Panc1 (cell line): ENCODE measurements at regions not wholly inside any gene's neighbourhood (a gene's known extent, or its start where the extent isn't known, plus 50 kb on each side); places are given as distances from the start of the nearest gene placed in this dataset.

Experiments
- ATAC-seq: fragments of 200-7000 bp; cut with Tn5 transposase; 2 replicates; pipeline ENCODE4 v1.9.1; 2020; ENCODE audit warnings: mild to moderate bottlenecking, moderate library complexity
- BruUV-seq: library from RNA; stranded (reverse); fragments of 400-500 nt; replicated peaks from 2 replicates; lab custom pipeline; 2021; lab: Mats Ljungman, UMichigan
- CTCF ChIA-PET: fragments of 300-600 bp; sonication (Branson Sonifier 250); formaldehyde crosslinking; loops from one replicate; lab custom pipeline; 2022; ENCODE audit warnings: antibody characterized with exemption; lab: Charles Lee
- POLR2A ChIA-PET: fragments of 300-600 bp; sonication (Branson Sonifier 250); formaldehyde crosslinking; loops from one replicate; lab custom pipeline; 2022; ENCODE audit warnings: antibody characterized with exemption; lab: Charles Lee
- DNase-seq: peaks from one replicate; pipeline ENCODE4 v3.0.0-alpha.2; 2010; ENCODE audit warnings: low read depth, low spot score
- H3K27ac ChIP-seq: 2 replicates; pipeline ENCODE4 v1.5.1; 2011; ENCODE audit warnings: mild to moderate bottlenecking, low read length, inconsistent platforms
- H3K27me3 ChIP-seq: fragments of 200-500 bp; sonication (Bioruptor generic); 2 replicates; pipeline ENCODE4 v1.6.0; 2014; ENCODE audit warnings: low read length, inconsistent platforms; ENCODE audit not compliant: control insufficient read depth, insufficient read depth
- H3K36me3 ChIP-seq: fragments of 200-500 bp; sonication (Bioruptor generic); 2 replicates; pipeline ENCODE4 v1.5.1; 2014; ENCODE audit warnings: inconsistent platforms, mild to moderate bottlenecking, low read length, moderate library complexity; ENCODE audit not compliant: control insufficient read depth, insufficient read depth
- H3K4me1 ChIP-seq: 2 replicates; pipeline ENCODE4 v1.5.1; 2011; ENCODE audit warnings: inconsistent platforms, mild to moderate bottlenecking, low read length, moderate library complexity; ENCODE audit not compliant: control insufficient read depth, insufficient read depth
- H3K4me3 ChIP-seq, 2 experiments: 2 replicates each; pipeline ENCODE4 v1.5.1; 2011 to 2012; ENCODE audit warnings: low read depth in 2 of 2, low read length in 2 of 2, mild to moderate bottlenecking in 2 of 2, inconsistent platforms in 1 of 2, moderate library complexity in 1 of 2
- H3K9me3 ChIP-seq: fragments of 200-500 bp; sonication (Bioruptor generic); 2 replicates; pipeline ENCODE4 v1.5.1; 2014; ENCODE audit warnings: low read depth, mild to moderate bottlenecking, inconsistent platforms, low read length, moderate library complexity; ENCODE audit not compliant: control insufficient read depth, insufficient read depth
- CTCF ChIP-seq: fragments of 450-650 bp; IDR thresholded peaks from 2 replicates; pipeline ENCODE4 v1.5.1; 2017; ENCODE audit warnings: mild to moderate bottlenecking
- POLR2AphosphoS5 ChIP-seq: IDR thresholded peaks from 2 replicates; pipeline ENCODE4 v1.6.1; 2012; ENCODE audit warnings: mild to moderate bottlenecking, low read depth, low read length, moderate library complexity
- REST ChIP-seq, 2 experiments: IDR thresholded peaks; 2 replicates each; pipeline ENCODE4 v1.6.1; 2011 to 2012; ENCODE audit warnings: low read depth in 2 of 2, control low read depth in 1 of 2, low read length in 1 of 2, mild to moderate bottlenecking in 1 of 2, moderate library complexity in 1 of 2; ENCODE audit not compliant: insufficient read depth in 1 of 2
- SIN3A ChIP-seq: IDR thresholded peaks from 2 replicates; pipeline ENCODE4 v1.6.1; 2012; ENCODE audit warnings: low read depth, mild to moderate bottlenecking, low read length, moderate library complexity, borderline replicate concordance; ENCODE audit not compliant: insufficient read depth
- TCF7L2 ChIP-seq: IDR thresholded peaks from 2 replicates; pipeline ENCODE4 v1.6.1; 2011; ENCODE audit warnings: mild to moderate bottlenecking, low read depth, low read length, inconsistent platforms
- in situ Hi-C: cut with HindIII; loops from 2 replicates; pipeline ENCODE4 v1.10.0; 2016; ENCODE audit warnings: low sequenced_read_pairs, low pct_unique_long_range_greater_than_20kb
- intact Hi-C: fragments of 100-400 bp; cut with micrococcal nuclease; formaldehyde crosslinking; loops from one replicate; pipeline ENCODE4 v1.10.0; 2022; ENCODE audit not compliant: unreplicated experiment

- no peaks in the 10 kb centered on the region for H3K27me3 ChIP-seq
- H3K4me3 ChIP-seq: no peak overlapping the region
- no TSS peak for BruUV-seq
- no peak for DNase-seq
- no peak for ATAC-seq
- ChIA-PET CTCF (no interaction called here), POLR2A (no interaction called here)
- in situ Hi-C loops (no loop called here), intact Hi-C loops (no loop called here)
- TF ChIP-seq POLR2AphosphoS5 (no peak), CTCF (no peak), REST (IDR thresholded peaks at IDR 0.05; ENCODE audit: insufficient read depth in 1 of 2, low read depth in 2 of 2, low read length in 1 of 2) (no peak), TCF7L2 (no peak), SIN3A (no peak)
- no peak overlapping the region for H3K27ac ChIP-seq
- no peaks in the 10 kb centered on the region for H3K4me1 ChIP-seq
- no peaks in the 10 kb centered on the region for H3K36me3 ChIP-seq
- H3K9me3 ChIP-seq: no peaks in the 10 kb centered on the region
Measured at GRCh38 chr3:73677336-73678024, 52.7 kb upstream of the PDZRN3 start.
